Esophagus squamous epithelium (tissue), 5 donors: ENCODE measurements at regions not wholly inside any gene's neighbourhood (a gene's known extent, or its start where the extent isn't known, plus 50 kb on each side); places are given as distances from the start of the nearest gene placed in this dataset.

Source experiments
- DNase-seq: peaks from one replicate; lab custom pipeline; 2025; lab: John Stamatoyannopoulos, UW
- H3K27ac ChIP-seq, 4 donors: fragments of 200-600 bp; sonication (generic); one replicate each; pipeline ENCODE4 v1.5.1; 2016 to 2019; ENCODE audit warnings: mild to moderate bottlenecking in 1 of 4
- H3K27me3 ChIP-seq, 4 donors: fragments of 200-600 bp; sonication (generic); 1 replicate in 3 of 4; 2 replicates in 1 of 4; pipeline versions ENCODE4 v1.5.1 to v1.6.0; 2017 to 2021; ENCODE audit warnings: antibody characterized with exemption in 1 of 4
- H3K36me3 ChIP-seq, 3 donors: fragments of 200-600 bp; sonication (generic); one replicate each; pipeline ENCODE4 v1.5.1; 2016 to 2019
- H3K4me1 ChIP-seq, 3 donors: fragments of 200-600 bp; sonication (generic); one replicate each; pipeline ENCODE4 v1.5.1; 2017 to 2019
- H3K4me3 ChIP-seq, 4 donors: fragments of 200-600 bp; sonication (generic); 1 replicate in 3 of 4; 2 replicates in 1 of 4; pipeline ENCODE4 v1.5.1; 2016 to 2019; ENCODE audit warnings: mild to moderate bottlenecking in 2 of 4, moderate library complexity in 1 of 4
- H3K9me3 ChIP-seq, 3 donors: fragments of 200-600 bp; sonication (generic); one replicate each; pipeline ENCODE4 v1.5.1; 2016 to 2019
- POLR2A ChIP-seq, 4 donors: fragments of 450-650 bp; IDR thresholded peaks; one replicate each; pipeline ENCODE4 v1.6.1; 2017; ENCODE audit warnings: antibody characterized with exemption in 4 of 4, mild to moderate bottlenecking in 4 of 4, moderate library complexity in 3 of 4
- WGBS, 2 donors: methylation state at CpG; one replicate each; pipeline ENCODE4 v1.1.5; 2018; 5-methylcytosine and 5-hydroxymethylcytosine counted together
- intact Hi-C: fragments of 100-400 bp; cut with DNase I; formaldehyde crosslinking; loops from one replicate; pipeline ENCODE4 v1.15.0; 2022
- TF ChIP-seq, protein P1 (sequence below), 6 experiments: fragments of 450-650 bp in 4 of 6; fragments of 200-600 bp in 2 of 6; sonication (generic) in 2 of 6; IDR thresholded peaks; one replicate each; pipeline ENCODE4 v1.5.1; 2016 to 2019; ENCODE audit warnings: antibody characterized with exemption in 6 of 6, mild to moderate bottlenecking in 4 of 6, moderate library complexity in 4 of 6
- donor health status: DM: yes; HTN: yes; CAD: no.

GRCh38 chr4:188754372-188755002 lies 615.2 kb downstream of the TRIML1 start:
- 90 to 91% methylated on average over 2 to 4 of the region's 22 CpGs for WGBS, 2 donors

DNA sequence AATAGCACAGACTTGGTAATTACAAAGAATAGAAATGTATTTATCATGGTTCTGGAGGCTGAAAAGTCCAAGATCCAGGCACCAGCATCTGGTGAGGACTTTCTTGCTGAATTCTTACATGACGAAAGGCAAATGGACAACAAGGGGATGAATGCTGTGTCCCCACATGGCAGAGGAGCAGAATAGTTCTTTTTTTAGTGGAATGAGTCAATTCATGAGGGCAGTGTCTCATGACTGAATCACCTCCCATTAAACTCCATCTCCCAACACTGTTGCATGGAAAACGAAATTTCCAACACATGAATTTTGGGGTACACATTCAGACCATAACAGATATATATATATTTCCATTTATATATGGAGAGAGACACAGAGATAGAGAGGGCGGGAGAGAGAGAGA lies 628.3 kb downstream of the TRIML1 start:
- H3K27ac ChIP-seq: no peak overlapping the region
- no peaks in the 10 kb centered on the region for H3K36me3 ChIP-seq
- TF ChIP-seq, protein P1, sequence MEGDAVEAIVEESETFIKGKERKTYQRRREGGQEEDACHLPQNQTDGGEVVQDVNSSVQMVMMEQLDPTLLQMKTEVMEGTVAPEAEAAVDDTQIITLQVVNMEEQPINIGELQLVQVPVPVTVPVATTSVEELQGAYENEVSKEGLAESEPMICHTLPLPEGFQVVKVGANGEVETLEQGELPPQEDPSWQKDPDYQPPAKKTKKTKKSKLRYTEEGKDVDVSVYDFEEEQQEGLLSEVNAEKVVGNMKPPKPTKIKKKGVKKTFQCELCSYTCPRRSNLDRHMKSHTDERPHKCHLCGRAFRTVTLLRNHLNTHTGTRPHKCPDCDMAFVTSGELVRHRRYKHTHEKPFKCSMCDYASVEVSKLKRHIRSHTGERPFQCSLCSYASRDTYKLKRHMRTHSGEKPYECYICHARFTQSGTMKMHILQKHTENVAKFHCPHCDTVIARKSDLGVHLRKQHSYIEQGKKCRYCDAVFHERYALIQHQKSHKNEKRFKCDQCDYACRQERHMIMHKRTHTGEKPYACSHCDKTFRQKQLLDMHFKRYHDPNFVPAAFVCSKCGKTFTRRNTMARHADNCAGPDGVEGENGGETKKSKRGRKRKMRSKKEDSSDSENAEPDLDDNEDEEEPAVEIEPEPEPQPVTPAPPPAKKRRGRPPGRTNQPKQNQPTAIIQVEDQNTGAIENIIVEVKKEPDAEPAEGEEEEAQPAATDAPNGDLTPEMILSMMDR (IDR thresholded peaks at IDR 0.05): no peak
- no peak for TF ChIP-seq POLR2A (IDR thresholded peaks at IDR 0.05)
- intact Hi-C loops: no loop called here
- no peak overlapping the region for H3K4me3 ChIP-seq
- no peak for DNase-seq
- 66 to 72% methylated on average over 3 of the region's 3 CpGs for WGBS, 2 donors
- H3K27me3 ChIP-seq: no peaks in the 10 kb centered on the region
- no peaks in the 10 kb centered on the region for H3K4me1 ChIP-seq
- no peaks in the 10 kb centered on the region for H3K9me3 ChIP-seq

More at GRCh38 chr4:188754372-188755002, 615.2 kb downstream of the TRIML1 start:
- peaks cover 0 to 6% (median 0%) of the 10 kb centered on the region in 3 donors for H3K9me3 ChIP-seq
- TF ChIP-seq POLR2A (IDR thresholded peaks at IDR 0.05): no peak
- TF ChIP-seq, protein P1 (IDR thresholded peaks at IDR 0.05): no peak
- no peak for DNase-seq
- intact Hi-C loops: no loop called here
- H3K4me1 ChIP-seq: no peaks in the 10 kb centered on the region
- H3K36me3 ChIP-seq: no peaks in the 10 kb centered on the region
- no peak overlapping the region for H3K27ac ChIP-seq
- H3K27me3 ChIP-seq: no peaks in the 10 kb centered on the region
- H3K4me3 ChIP-seq: no peak overlapping the region

DNA sequence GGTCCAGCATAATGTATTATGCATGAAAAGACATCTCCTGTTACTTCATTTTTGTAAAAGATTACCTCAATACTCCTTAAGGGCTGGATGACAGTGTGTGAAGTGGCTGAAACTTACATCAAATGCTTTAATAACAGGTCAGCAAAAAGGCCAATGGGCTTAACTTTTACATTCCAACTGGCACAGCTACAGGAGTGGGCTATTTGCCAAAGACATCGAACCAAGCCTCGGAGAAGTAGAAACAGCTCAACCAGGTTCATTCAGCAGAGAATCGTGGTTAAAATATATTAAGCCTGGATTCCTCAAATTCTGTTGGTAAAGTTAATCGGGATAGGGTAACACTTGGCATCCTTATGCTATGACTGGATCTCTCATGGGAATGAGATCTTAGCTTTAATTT lies 639.7 kb downstream of the TRIML1 start:
- no peak for DNase-seq
- 67 to 68% methylated on average over 4 of the region's 4 CpGs for WGBS, 2 donors
- TF ChIP-seq, protein P1 (IDR thresholded peaks at IDR 0.05): no peak
- TF ChIP-seq POLR2A (IDR thresholded peaks at IDR 0.05): no peak
- Histone ChIP-seq H3K4me3 (no peak overlapping the region), H3K27ac (no peak overlapping the region), H3K27me3 (no peaks in the 10 kb centered on the region), H3K4me1 (no peaks in the 10 kb centered on the region), H3K36me3 (no peaks in the 10 kb centered on the region), H3K9me3 (no peaks in the 10 kb centered on the region)
- intact Hi-C loops: no loop called here

GRCh38 chr4:188779581-188779980 lies 640.3 kb downstream of the TRIML1 start:
- H3K4me1 ChIP-seq: no peaks in the 10 kb centered on the region
- TF ChIP-seq POLR2A (IDR thresholded peaks at IDR 0.05): no peak
- TF ChIP-seq, protein P1 (IDR thresholded peaks at IDR 0.05): no peak
- no peak overlapping the region for H3K4me3 ChIP-seq
- H3K27me3 ChIP-seq: no peaks in the 10 kb centered on the region
- no peaks in the 10 kb centered on the region for H3K9me3 ChIP-seq
- intact Hi-C loops: no loop called here
- 48 to 50% methylated on average over 3 of the region's 3 CpGs for WGBS, 2 donors
- DNase-seq: no peak
- H3K36me3 ChIP-seq: no peaks in the 10 kb centered on the region
- H3K27ac ChIP-seq: no peak overlapping the region

GRCh38 chr4:188780028-188780427 lies 640.8 kb downstream of the TRIML1 start:
- no peaks in the 10 kb centered on the region for H3K9me3 ChIP-seq
- no peaks in the 10 kb centered on the region for H3K4me1 ChIP-seq
- WGBS, 2 donors: 78 to 80% methylated on average over 5 of the region's 5 CpGs
- no peaks in the 10 kb centered on the region for H3K36me3 ChIP-seq
- no peak overlapping the region for H3K4me3 ChIP-seq
- no peak overlapping the region for H3K27ac ChIP-seq
- H3K27me3 ChIP-seq: no peaks in the 10 kb centered on the region
- no peak for TF ChIP-seq POLR2A (IDR thresholded peaks at IDR 0.05)
- TF ChIP-seq, protein P1 (IDR thresholded peaks at IDR 0.05): no peak
- no peak for DNase-seq
- intact Hi-C loops: no loop called here
